K562 (cell line): ENCODE measurements at regions not wholly inside any gene's neighbourhood (a gene's known extent, or its start where the extent isn't known, plus 50 kb on each side); places are given as distances from the start of the nearest gene placed in this dataset.

Experiments
- ATAC-seq: fragments of 200-7000 bp; cut with Tn5 transposase; 3 replicates; pipeline ENCODE4 v1.9.1; 2020; ENCODE audit warnings: moderate library complexity
- BruUV-seq: library from RNA; stranded (reverse); fragments of 400-500 nt; replicated peaks from 2 replicates; lab custom pipeline; 2021; lab: Mats Ljungman, UMichigan
- CTCF ChIA-PET: fragments of 300-600 bp; formaldehyde crosslinking; extraction: SDS; loops from one replicate; lab custom pipeline; 2021; ENCODE audit warnings: low intra/inter-chr PET ratio; lab: Yijun Ruan, JAX
- POLR2A ChIA-PET: fragments of 300-600, 350-650 bp; sonication (Branson Sonifier 250); formaldehyde crosslinking; extraction: SDS; loops from one replicate; lab custom pipeline; 2021; ENCODE audit warnings: antibody characterized with exemption, inconsistent platforms; lab: Yijun Ruan, JAX
- DNase-seq, 4 experiments: peaks; one replicate each; pipeline versions ENCODE4 v3.0.0 to v3.0.0-alpha.2; 2011 to 2018; ENCODE audit warnings: low spot score in 3 of 4, mixed read lengths in 3 of 4; ENCODE audit errors: extremely low read depth in 1 of 4
- FAIRE-seq: peaks from 2 replicates; lab custom pipeline; 2011; peaks lifted over from hg19 to GRCh38; lab: Jason Lieb, UNC
- H2AFZ ChIP-seq: 2 replicates; pipeline ENCODE4 v1.6.0; 2011; ENCODE audit warnings: low read depth, low read length, control low read depth, inconsistent platforms
- H3K27ac ChIP-seq: fragments of 200-600 bp; 3 replicates; pipeline ENCODE4 v1.8.0; 2011; ENCODE audit warnings: low read depth, mild to moderate bottlenecking, control low read depth, inconsistent platforms, low read length, moderate library complexity, mixed read lengths; ENCODE audit errors: extremely low read depth
- H3K27me3 ChIP-seq, 2 experiments: fragments of 300-600 bp in 1 of 2; 2 replicates in 1 of 2; 3 replicates in 1 of 2; pipeline versions ENCODE4 v1.6.0 to v1.8.0; 2011; ENCODE audit warnings: inconsistent platforms in 2 of 2, low read length in 2 of 2, mild to moderate bottlenecking in 1 of 2, mixed read lengths in 1 of 2, moderate library complexity in 1 of 2; ENCODE audit not compliant: control insufficient read depth in 2 of 2, insufficient read depth in 2 of 2
- H3K36me3 ChIP-seq: fragments of 300-600 bp; 3 replicates; pipeline ENCODE4 v1.8.0; 2011; ENCODE audit warnings: mild to moderate bottlenecking, low read length, inconsistent platforms; ENCODE audit not compliant: control insufficient read depth, insufficient read depth
- H3K4me1 ChIP-seq, 2 experiments: fragments of 200-600 bp in 1 of 2; replicated peaks in 1 of 2; 2 replicates in 1 of 2; 3 replicates in 1 of 2; pipeline versions ENCODE4 v1.5.1 to v1.8.0; 2011; ENCODE audit warnings: inconsistent platforms in 2 of 2, low read length in 2 of 2, mild to moderate bottlenecking in 1 of 2, mixed read lengths in 1 of 2, moderate library complexity in 1 of 2; ENCODE audit not compliant: control insufficient read depth in 2 of 2, insufficient read depth in 2 of 2
- H3K4me2 ChIP-seq: 2 replicates; pipeline ENCODE4 v1.6.1; 2011; ENCODE audit warnings: low read length, control low read depth, inconsistent platforms, mixed read lengths; ENCODE audit not compliant: insufficient read depth
- H3K4me3 ChIP-seq: fragments of 200-600 bp; sonication (generic), shearing (Covaris generic); 2 replicates; pipeline ENCODE4 v1.5.1; 2016; ENCODE audit warnings: control low read depth, inconsistent platforms
- H3K79me2 ChIP-seq: fragments of 200-600 bp; 3 replicates; pipeline ENCODE4 v1.8.0; 2011; ENCODE audit warnings: low read length, inconsistent platforms; ENCODE audit not compliant: control insufficient read depth, insufficient read depth
- H3K9ac ChIP-seq, 2 experiments: 2 replicates each; pipeline versions ENCODE4 v1.6.0 to v1.6.1; 2011; ENCODE audit warnings: low read depth in 2 of 2, low read length in 2 of 2, control low read depth in 1 of 2, inconsistent platforms in 1 of 2, mild to moderate bottlenecking in 1 of 2, mixed read lengths in 1 of 2; ENCODE audit not compliant: insufficient read depth in 1 of 2
- H3K9me1 ChIP-seq: one replicate; pipeline ENCODE4 v1.6.0; 2011; ENCODE audit warnings: inconsistent platforms, mild to moderate bottlenecking, low read length, moderate library complexity; ENCODE audit not compliant: control insufficient read depth, insufficient read depth
- H3K9me3 ChIP-seq: replicated peaks from 2 replicates; pipeline ENCODE4 v1.5.1; 2011; ENCODE audit warnings: low read depth, low read length, inconsistent platforms; ENCODE audit not compliant: control insufficient read depth, insufficient read depth
- H4K20me1 ChIP-seq: replicated peaks from 2 replicates; pipeline ENCODE4 v1.6.1; 2011; ENCODE audit warnings: low read length, inconsistent platforms, mixed read lengths; ENCODE audit not compliant: control insufficient read depth, insufficient read depth
- ILK ChIP-seq: fragments of 450-650 bp; IDR thresholded peaks from 2 replicates; pipeline ENCODE4 v1.6.1; 2016; ENCODE audit warnings: missing genetic modification characterization, low read depth, mild to moderate bottlenecking, missing compliant biosample characterization, moderate library complexity, borderline replicate concordance
- LCOR ChIP-seq: sonication (generic); formaldehyde crosslinking; IDR thresholded peaks from 2 replicates; pipeline ENCODE4 v1.8.0; 2022; ENCODE audit warnings: mild to moderate bottlenecking, missing genetic modification reagents
- NONO ChIP-seq, 2 experiments: fragments of 200-400 bp in 1 of 2; fragments of 450-650 bp in 1 of 2; formaldehyde crosslinking in 1 of 2; IDR thresholded peaks; 2 replicates each; pipeline ENCODE4 v1.6.1; 2017; ENCODE audit warnings: low read depth in 2 of 2, mild to moderate bottlenecking in 2 of 2, moderate library complexity in 2 of 2, low read length in 1 of 2
- RBFOX2 ChIP-seq: fragments of 200-400 bp; formaldehyde crosslinking; IDR thresholded peaks from 2 replicates; pipeline ENCODE4 v1.6.1; 2017; ENCODE audit warnings: low read depth, mild to moderate bottlenecking, low read length, moderate library complexity
- TAF9B ChIP-seq: fragments of 450-650 bp; IDR thresholded peaks from 2 replicates; pipeline ENCODE4 v1.6.1; 2018; ENCODE audit warnings: mild to moderate bottlenecking; ENCODE audit not compliant: partially characterized antibody
- ZNF140 ChIP-seq: fragments of 250-450 bp; sonication (Bioruptor Pico); IDR thresholded peaks from 2 replicates; pipeline ENCODE4 v1.8.0; 2021; ENCODE audit warnings: moderate library complexity, mild to moderate bottlenecking, inconsistent platforms
- WGBS: fragments of 100-300 bp; shearing (Covaris generic); methylation state at CpG from one replicate; pipeline ENCODE4 v1.1.6; 2016; ENCODE audit warnings: low coverage, mixed read lengths; ENCODE audit not compliant: insufficient coverage; ENCODE audit errors: missing lambda C conversion rate; 5-methylcytosine and 5-hydroxymethylcytosine counted together
- in situ Hi-C: fragments of 300-500 bp; cut with MboI; formaldehyde crosslinking; loops from 4 replicates; pipeline ENCODE4 v1.15.0; 2018; ENCODE audit warnings: inconsistent platforms, mixed read lengths
- intact Hi-C: fragments of 100-400 bp; cut with micrococcal nuclease; formaldehyde crosslinking; loops from 2 replicates; pipeline ENCODE4 v1.14.2; 2022
- TF ChIP-seq, protein P1 (sequence below): sonication (generic); formaldehyde crosslinking; IDR thresholded peaks from 2 replicates; pipeline ENCODE4 v1.8.0; 2022; ENCODE audit warnings: mild to moderate bottlenecking, missing genetic modification reagents, borderline replicate concordance
- TF ChIP-seq, protein P2 (sequence below): fragments of 450-650 bp; IDR thresholded peaks from 2 replicates; pipeline ENCODE4 v1.6.1; 2018; ENCODE audit not compliant: partially characterized antibody
- TF ChIP-seq, protein P3 (sequence below): sonication (generic); formaldehyde crosslinking; IDR thresholded peaks from 2 replicates; pipeline ENCODE4 v1.8.0; 2022; ENCODE audit warnings: mild to moderate bottlenecking, missing genetic modification reagents
- TF ChIP-seq, protein P4 (sequence below): sonication (generic); formaldehyde crosslinking; IDR thresholded peaks from 2 replicates; pipeline ENCODE4 v1.8.1; 2023; ENCODE audit warnings: mild to moderate bottlenecking, missing genetic modification reagents
- TF ChIP-seq, protein P5 (sequence below): fragments of 450-650 bp; IDR thresholded peaks from 2 replicates; pipeline ENCODE4 v1.7.1; 2018; ENCODE audit warnings: mild to moderate bottlenecking, low read depth; ENCODE audit not compliant: partially characterized antibody

DNA sequence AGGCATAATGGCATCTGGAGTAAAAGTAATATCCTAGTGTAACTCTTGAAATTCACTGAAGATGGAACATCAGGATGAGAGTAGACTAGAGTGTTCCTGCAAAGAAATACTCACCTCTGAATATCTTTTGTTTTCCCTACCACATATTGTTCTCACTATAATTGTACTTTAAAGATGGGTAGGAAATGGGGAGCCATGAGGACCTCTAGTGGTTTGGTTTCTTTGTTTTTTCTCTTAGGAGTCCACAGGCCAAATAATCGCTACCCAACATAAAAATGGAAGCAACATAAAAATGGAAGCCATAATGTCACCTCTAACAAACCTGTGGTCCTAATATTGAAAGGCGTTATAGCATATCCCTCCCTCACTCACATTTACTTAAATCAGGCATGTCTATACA, 2375.8 kb downstream of the MAT2B start:
- Histone ChIP-seq H3K9ac (no peak overlapping the region), H3K4me2 (no peak overlapping the region), H3K27me3 (no peaks in the 10 kb centered on the region), H3K9me1 (no peaks in the 10 kb centered on the region), H3K4me3 (no peak overlapping the region), H4K20me1 (no peaks in the 10 kb centered on the region), H3K4me1 (no peaks in the 10 kb centered on the region), H3K27ac (no peak overlapping the region), H3K36me3 (no peaks in the 10 kb centered on the region), H2AFZ (no peak overlapping the region), H3K79me2 (no peaks in the 10 kb centered on the region), H3K9me3 (no peaks in the 10 kb centered on the region)
- CTCF ChIA-PET = interaction anchor here (0.6 kb wide), 1 partner anchor 78 kb away, joined by 3 read pairs; no protein-coding TSS in a partner anchor
- FAIRE-seq (no peak), DNase-seq (no peak), ATAC-seq (no peak)
- in situ Hi-C loops (no loop called here), intact Hi-C loops (no loop called here)
- POLR2A ChIA-PET = no interaction called here
- no TSS peak for BruUV-seq
- WGBS = 0% methylated on average over 2 of the region's 2 CpGs
- TF ChIP-seq, protein P1, sequence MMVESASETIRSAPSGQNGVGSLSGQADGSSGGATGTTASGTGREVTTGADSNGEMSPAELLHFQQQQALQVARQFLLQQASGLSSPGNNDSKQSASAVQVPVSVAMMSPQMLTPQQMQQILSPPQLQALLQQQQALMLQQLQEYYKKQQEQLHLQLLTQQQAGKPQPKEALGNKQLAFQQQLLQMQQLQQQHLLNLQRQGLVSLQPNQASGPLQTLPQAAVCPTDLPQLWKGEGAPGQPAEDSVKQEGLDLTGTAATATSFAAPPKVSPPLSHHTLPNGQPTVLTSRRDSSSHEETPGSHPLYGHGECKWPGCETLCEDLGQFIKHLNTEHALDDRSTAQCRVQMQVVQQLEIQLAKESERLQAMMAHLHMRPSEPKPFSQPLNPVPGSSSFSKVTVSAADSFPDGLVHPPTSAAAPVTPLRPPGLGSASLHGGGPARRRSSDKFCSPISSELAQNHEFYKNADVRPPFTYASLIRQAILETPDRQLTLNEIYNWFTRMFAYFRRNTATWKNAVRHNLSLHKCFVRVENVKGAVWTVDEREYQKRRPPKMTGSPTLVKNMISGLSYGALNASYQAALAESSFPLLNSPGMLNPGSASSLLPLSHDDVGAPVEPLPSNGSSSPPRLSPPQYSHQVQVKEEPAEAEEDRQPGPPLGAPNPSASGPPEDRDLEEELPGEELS (CRISPR knock-in tag) = no peak
- no peak for TF ChIP-seq TAF9B
- no peak for TF ChIP-seq ZNF140 (CRISPR knock-in tag)
- TF ChIP-seq NONO (IDR thresholded peaks at IDR 0.05; ENCODE audit: low read depth in 2 of 2, low read length in 1 of 2) = no peak
- TF ChIP-seq, protein P2, sequence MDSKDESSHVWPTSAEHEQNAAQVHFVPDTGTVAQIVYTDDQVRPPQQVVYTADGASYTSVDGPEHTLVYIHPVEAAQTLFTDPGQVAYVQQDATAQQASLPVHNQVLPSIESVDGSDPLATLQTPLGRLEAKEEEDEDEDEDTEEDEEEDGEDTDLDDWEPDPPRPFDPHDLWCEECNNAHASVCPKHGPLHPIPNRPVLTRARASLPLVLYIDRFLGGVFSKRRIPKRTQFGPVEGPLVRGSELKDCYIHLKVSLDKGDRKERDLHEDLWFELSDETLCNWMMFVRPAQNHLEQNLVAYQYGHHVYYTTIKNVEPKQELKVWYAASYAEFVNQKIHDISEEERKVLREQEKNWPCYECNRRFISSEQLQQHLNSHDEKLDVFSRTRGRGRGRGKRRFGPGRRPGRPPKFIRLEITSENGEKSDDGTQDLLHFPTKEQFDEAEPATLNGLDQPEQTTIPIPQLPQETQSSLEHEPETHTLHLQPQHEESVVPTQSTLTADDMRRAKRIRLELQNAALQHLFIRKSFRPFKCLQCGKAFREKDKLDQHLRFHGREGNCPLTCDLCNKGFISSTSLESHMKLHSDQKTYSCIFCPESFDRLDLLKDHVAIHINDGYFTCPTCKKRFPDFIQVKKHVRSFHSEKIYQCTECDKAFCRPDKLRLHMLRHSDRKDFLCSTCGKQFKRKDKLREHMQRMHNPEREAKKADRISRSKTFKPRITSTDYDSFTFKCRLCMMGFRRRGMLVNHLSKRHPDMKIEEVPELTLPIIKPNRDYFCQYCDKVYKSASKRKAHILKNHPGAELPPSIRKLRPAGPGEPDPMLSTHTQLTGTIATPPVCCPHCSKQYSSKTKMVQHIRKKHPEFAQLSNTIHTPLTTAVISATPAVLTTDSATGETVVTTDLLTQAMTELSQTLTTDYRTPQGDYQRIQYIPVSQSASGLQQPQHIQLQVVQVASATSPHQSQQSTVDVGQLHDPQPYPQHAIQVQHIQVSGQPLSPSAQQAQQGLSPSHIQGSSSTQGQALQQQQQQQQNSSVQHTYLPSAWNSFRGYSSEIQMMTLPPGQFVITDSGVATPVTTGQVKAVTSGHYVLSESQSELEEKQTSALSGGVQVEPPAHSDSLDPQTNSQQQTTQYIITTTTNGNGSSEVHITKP = no peak
- TF ChIP-seq, protein P3, sequence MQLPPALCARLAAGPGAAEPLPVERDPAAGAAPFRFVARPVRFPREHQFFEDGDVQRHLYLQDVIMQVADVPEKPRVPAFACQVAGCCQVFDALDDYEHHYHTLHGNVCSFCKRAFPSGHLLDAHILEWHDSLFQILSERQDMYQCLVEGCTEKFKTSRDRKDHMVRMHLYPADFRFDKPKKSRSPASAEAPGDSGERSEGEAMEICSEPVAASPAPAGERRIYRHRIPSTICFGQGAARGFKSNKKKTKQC = no peak
- TF ChIP-seq ILK (tag) = no peak
- TF ChIP-seq, protein P4, sequence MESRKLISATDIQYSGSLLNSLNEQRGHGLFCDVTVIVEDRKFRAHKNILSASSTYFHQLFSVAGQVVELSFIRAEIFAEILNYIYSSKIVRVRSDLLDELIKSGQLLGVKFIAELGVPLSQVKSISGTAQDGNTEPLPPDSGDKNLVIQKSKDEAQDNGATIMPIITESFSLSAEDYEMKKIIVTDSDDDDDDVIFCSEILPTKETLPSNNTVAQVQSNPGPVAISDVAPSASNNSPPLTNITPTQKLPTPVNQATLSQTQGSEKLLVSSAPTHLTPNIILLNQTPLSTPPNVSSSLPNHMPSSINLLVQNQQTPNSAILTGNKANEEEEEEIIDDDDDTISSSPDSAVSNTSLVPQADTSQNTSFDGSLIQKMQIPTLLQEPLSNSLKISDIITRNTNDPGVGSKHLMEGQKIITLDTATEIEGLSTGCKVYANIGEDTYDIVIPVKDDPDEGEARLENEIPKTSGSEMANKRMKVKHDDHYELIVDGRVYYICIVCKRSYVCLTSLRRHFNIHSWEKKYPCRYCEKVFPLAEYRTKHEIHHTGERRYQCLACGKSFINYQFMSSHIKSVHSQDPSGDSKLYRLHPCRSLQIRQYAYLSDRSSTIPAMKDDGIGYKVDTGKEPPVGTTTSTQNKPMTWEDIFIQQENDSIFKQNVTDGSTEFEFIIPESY (CRISPR knock-in tag) = no peak
- TF ChIP-seq LCOR (CRISPR knock-in tag) = no peak
- TF ChIP-seq, protein P5, sequence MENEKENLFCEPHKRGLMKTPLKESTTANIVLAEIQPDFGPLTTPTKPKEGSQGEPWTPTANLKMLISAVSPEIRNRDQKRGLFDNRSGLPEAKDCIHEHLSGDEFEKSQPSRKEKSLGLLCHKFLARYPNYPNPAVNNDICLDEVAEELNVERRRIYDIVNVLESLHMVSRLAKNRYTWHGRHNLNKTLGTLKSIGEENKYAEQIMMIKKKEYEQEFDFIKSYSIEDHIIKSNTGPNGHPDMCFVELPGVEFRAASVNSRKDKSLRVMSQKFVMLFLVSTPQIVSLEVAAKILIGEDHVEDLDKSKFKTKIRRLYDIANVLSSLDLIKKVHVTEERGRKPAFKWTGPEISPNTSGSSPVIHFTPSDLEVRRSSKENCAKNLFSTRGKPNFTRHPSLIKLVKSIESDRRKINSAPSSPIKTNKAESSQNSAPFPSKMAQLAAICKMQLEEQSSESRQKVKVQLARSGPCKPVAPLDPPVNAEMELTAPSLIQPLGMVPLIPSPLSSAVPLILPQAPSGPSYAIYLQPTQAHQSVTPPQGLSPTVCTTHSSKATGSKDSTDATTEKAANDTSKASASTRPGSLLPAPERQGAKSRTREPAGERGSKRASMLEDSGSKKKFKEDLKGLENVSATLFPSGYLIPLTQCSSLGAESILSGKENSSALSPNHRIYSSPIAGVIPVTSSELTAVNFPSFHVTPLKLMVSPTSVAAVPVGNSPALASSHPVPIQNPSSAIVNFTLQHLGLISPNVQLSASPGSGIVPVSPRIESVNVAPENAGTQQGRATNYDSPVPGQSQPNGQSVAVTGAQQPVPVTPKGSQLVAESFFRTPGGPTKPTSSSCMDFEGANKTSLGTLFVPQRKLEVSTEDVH = no peak
- no peak for TF ChIP-seq RBFOX2
